ENCODE measurements at regions not wholly inside any gene's neighbourhood (a gene's known extent, or its start where the extent isn't known, plus 50 kb on each side); places are given as distances from the start of the nearest gene placed in this dataset.

DNA sequence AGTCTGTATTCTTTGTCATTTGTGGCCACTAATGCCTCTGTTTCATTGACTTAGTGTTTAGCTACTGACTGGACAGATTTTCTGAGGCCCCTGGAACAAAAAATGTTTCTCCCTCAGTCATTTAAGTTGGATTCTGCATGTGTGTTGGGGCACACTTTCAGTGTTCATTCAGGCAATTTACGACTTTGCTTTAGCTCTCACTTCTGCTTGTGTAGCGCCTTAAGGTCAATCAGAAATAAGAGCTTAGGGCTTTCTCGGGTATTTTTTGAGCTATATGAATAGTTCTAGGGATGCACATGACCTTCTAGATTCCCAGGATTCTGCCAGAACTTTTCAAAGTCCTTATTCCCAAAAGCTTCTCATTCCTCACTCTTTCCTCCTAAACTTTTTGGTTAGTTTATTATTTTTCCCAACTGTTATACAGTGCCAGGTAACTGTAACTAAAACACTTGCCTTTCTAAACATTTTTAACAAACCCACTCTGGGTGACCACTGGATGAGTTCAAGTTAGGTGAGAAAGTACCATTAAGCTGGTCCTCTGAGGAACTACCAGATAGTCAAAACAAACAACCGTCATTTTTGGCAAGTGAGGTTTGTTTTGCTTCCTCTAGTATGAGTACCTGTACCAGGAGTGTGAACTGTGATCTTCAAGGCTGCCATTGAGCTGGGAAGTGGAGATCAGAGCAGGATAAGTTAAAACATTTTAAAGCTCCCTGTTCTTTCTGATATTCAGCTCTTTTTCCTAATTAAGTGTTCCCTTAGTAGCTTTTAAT is 571.3 kb upstream of the TLE4 start:
- no peak for TF ChIP-seq EP300 (IDR thresholded peaks at IDR 0.05; ENCODE audit: low read depth)
- no peak for TF ChIP-seq POLR2A (IDR thresholded peaks at IDR 0.05)
- TF ChIP-seq, protein P1, sequence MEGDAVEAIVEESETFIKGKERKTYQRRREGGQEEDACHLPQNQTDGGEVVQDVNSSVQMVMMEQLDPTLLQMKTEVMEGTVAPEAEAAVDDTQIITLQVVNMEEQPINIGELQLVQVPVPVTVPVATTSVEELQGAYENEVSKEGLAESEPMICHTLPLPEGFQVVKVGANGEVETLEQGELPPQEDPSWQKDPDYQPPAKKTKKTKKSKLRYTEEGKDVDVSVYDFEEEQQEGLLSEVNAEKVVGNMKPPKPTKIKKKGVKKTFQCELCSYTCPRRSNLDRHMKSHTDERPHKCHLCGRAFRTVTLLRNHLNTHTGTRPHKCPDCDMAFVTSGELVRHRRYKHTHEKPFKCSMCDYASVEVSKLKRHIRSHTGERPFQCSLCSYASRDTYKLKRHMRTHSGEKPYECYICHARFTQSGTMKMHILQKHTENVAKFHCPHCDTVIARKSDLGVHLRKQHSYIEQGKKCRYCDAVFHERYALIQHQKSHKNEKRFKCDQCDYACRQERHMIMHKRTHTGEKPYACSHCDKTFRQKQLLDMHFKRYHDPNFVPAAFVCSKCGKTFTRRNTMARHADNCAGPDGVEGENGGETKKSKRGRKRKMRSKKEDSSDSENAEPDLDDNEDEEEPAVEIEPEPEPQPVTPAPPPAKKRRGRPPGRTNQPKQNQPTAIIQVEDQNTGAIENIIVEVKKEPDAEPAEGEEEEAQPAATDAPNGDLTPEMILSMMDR (IDR thresholded peaks at IDR 0.05), result no peak
- no peak for TF ChIP-seq POLR2AphosphoS5 (IDR thresholded peaks at IDR 0.05)
- in situ Hi-C loops (cut with MboI; ENCODE audit: low pct_ligation_motif_present in 1 of 4, low pct_unique_long_range_greater_than_20kb in 1 of 4, low sequenced_read_pairs in 3 of 4), result no loop called here
- DNase-seq, result no peak
- Histone ChIP-seq H3K36me3 (no peaks in the 10 kb centered on the region), H3K27ac (no peak overlapping the region), H3K9me3 (no peaks in the 10 kb centered on the region), H3K4me3 (no peak overlapping the region), H3K27me3 (no peaks in the 10 kb centered on the region), H3K4me1 (no peaks in the 10 kb centered on the region)
- 44 to 45% methylated on average over 4 of the region's 4 CpGs for WGBS, 2 donors (ENCODE audit: low coverage in 1 of 2)
- intact Hi-C loops (cut with DNase I; ENCODE audit: low total_unique reads), result no loop called here

DNA sequence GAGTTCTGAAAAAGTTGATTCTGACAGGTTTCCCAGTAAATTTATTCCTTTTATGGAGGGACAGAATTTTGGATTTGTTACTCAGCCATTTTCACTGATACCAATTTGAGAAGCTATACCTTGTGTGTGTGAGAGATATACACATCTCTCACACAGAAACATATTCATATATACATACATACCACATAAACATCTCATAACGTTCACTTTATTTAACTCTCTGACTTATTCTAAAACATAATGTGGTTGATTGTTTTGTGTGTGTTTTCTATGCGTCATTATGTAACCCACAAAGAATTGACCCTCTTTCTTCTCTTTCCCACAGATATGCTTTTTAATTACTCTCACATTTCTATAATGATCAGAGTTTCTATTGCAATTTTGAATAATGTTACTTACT is 570.8 kb upstream of the TLE4 start:
- intact Hi-C loops (cut with DNase I; ENCODE audit: low total_unique reads), result no loop called here
- 54 to 61% methylated on average over 2 of the region's 2 CpGs for WGBS, 2 donors (ENCODE audit: low coverage in 1 of 2)

DNA sequence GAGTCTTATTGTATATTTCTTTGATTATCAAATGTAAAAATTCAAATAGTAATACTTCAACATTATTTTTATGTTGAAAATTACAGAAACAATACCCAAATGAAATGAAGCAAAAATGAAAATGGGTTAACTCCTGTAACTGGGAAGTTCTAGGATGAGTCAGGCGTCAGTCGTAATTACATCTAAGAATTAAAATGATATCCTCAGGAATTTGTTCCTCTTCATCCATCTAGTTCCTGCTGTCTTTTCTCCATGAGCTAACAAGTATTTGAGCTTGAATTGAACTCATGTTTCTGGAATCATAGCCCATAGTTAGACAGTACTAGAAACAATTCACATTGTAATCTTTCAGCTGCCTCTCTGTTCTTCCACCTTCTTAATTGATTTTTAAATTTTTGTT is 568.3 kb upstream of the TLE4 start:
- Histone ChIP-seq H3K27me3 (no peaks in the 10 kb centered on the region), H3K27ac (no peak overlapping the region), H3K4me3 (no peak overlapping the region), H3K4me1 (no peaks in the 10 kb centered on the region), H3K36me3 (no peaks in the 10 kb centered on the region), H3K9me3 (no peaks in the 10 kb centered on the region)
- WGBS, 2 donors (ENCODE audit: low coverage in 1 of 2), result 96 to 99% methylated on average over 2 of the region's 2 CpGs
- TF ChIP-seq EP300 (IDR thresholded peaks at IDR 0.05; ENCODE audit: low read depth) (no peak), POLR2AphosphoS5 (IDR thresholded peaks at IDR 0.05) (no peak), POLR2A (IDR thresholded peaks at IDR 0.05) (no peak)
- TF ChIP-seq, protein P1 (IDR thresholded peaks at IDR 0.05), result no peak
- intact Hi-C loops (cut with DNase I; ENCODE audit: low total_unique reads), result no loop called here
- in situ Hi-C loops (cut with MboI; ENCODE audit: low pct_ligation_motif_present in 1 of 4, low pct_unique_long_range_greater_than_20kb in 1 of 4, low sequenced_read_pairs in 3 of 4), result no loop called here
- DNase-seq, result no peak

More for the DNA sequence above, 570.8 kb upstream of the TLE4 start:
- no peaks in the 10 kb centered on the region for H3K27me3 ChIP-seq
- in situ Hi-C loops (cut with MboI; ENCODE audit: low pct_ligation_motif_present in 1 of 4, low pct_unique_long_range_greater_than_20kb in 1 of 4, low sequenced_read_pairs in 3 of 4), result no loop called here
- TF ChIP-seq EP300 (IDR thresholded peaks at IDR 0.05; ENCODE audit: low read depth) (no peak), POLR2A (IDR thresholded peaks at IDR 0.05) (no peak), POLR2AphosphoS5 (IDR thresholded peaks at IDR 0.05) (no peak)
- TF ChIP-seq, protein P1 (IDR thresholded peaks at IDR 0.05), result no peak
- H3K27ac ChIP-seq, result no peak overlapping the region
- no peak overlapping the region for H3K4me3 ChIP-seq
- no peaks in the 10 kb centered on the region for H3K9me3 ChIP-seq
- H3K36me3 ChIP-seq, result no peaks in the 10 kb centered on the region
- no peak for DNase-seq
- no peaks in the 10 kb centered on the region for H3K4me1 ChIP-seq

DNA sequence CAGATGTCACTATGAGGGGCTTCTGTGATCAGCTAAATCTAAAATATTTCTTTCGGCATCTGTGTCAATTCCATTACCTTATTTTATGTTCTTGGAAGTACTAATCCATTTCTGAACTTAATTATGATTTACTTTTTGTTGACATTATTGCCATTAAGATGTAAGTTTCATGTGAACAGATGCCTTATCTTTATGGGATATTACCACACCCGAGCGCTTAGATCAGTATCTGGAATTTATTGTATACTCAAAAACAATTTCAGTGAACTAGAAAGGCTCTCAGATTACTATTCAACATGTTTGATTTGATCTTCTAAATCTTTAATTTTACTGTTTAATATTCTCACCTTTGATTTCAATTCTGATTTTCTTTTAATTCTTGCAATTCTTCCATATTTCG is 567.7 kb upstream of the TLE4 start:
- intact Hi-C loops (cut with DNase I; ENCODE audit: low total_unique reads), result no loop called here
- no peak for DNase-seq
- in situ Hi-C loops (cut with MboI; ENCODE audit: low pct_ligation_motif_present in 1 of 4, low pct_unique_long_range_greater_than_20kb in 1 of 4, low sequenced_read_pairs in 3 of 4), result no loop called here
- no peak overlapping the region for H3K4me3 ChIP-seq
- H3K4me1 ChIP-seq, result no peaks in the 10 kb centered on the region
- H3K9me3 ChIP-seq, result no peaks in the 10 kb centered on the region
- 82 to 89% methylated on average over 4 of the region's 4 CpGs for WGBS, 2 donors (ENCODE audit: low coverage in 1 of 2)
- no peak overlapping the region for H3K27ac ChIP-seq
- no peaks in the 10 kb centered on the region for H3K36me3 ChIP-seq
- TF ChIP-seq POLR2AphosphoS5 (IDR thresholded peaks at IDR 0.05) (no peak), EP300 (IDR thresholded peaks at IDR 0.05; ENCODE audit: low read depth) (no peak), POLR2A (IDR thresholded peaks at IDR 0.05) (no peak)
- TF ChIP-seq, protein P1 (IDR thresholded peaks at IDR 0.05), result no peak
- H3K27me3 ChIP-seq, result no peaks in the 10 kb centered on the region

All from transverse colon (tissue), 4 donors.